GM23338 (cell line): ENCODE measurements at regions not wholly inside any gene's neighbourhood (a gene's known extent, or its start where the extent isn't known, plus 50 kb on each side); places are given as distances from the start of the nearest gene placed in this dataset.

Experiments used
- ATAC-seq: fragments of 200-7000 bp; cut with Tn5 transposase; 3 replicates; pipeline ENCODE4 v1.9.1; 2020
- DNase-seq: peaks from one replicate; pipeline ENCODE4 v3.0.0-alpha.2; 2015; ENCODE audit warnings: low spot score
- H2AFZ ChIP-seq: fragments of 200-600 bp; sonication (generic); 2 replicates; pipeline ENCODE4 v1.8.0; 2016; ENCODE audit warnings: antibody characterized with exemption, mild to moderate bottlenecking, moderate library complexity
- H3F3A ChIP-seq: fragments of 200-600 bp; sonication (generic); replicated peaks from 2 replicates; pipeline ENCODE4 v1.8.0; 2017; ENCODE audit warnings: antibody characterized with exemption, mixed run types, low read depth
- H3K27ac ChIP-seq: fragments of 200-600 bp; sonication (generic); 2 replicates; pipeline ENCODE4 v1.6.1; 2016; ENCODE audit warnings: low read depth
- H3K27me3 ChIP-seq: fragments of 200-600 bp; sonication (generic); 2 replicates; pipeline ENCODE4 v1.8.0; 2016; ENCODE audit warnings: mild to moderate bottlenecking, mixed run types, moderate library complexity; ENCODE audit not compliant: insufficient read depth
- H3K36me3 ChIP-seq: fragments of 200-600 bp; sonication (generic); 2 replicates; pipeline ENCODE4 v1.8.0; 2016; ENCODE audit warnings: mild to moderate bottlenecking; ENCODE audit not compliant: insufficient read depth
- H3K4me1 ChIP-seq: fragments of 200-600 bp; sonication (generic); 2 replicates; pipeline ENCODE4 v1.8.0; 2016; ENCODE audit warnings: mild to moderate bottlenecking, moderate library complexity; ENCODE audit not compliant: insufficient read depth
- H3K4me2 ChIP-seq: fragments of 200-600 bp; sonication (generic); 2 replicates; pipeline ENCODE4 v1.7.1; 2017; ENCODE audit warnings: mixed run types
- H3K4me3 ChIP-seq: fragments of 200-600 bp; sonication (generic); 2 replicates; pipeline ENCODE4 v1.6.1; 2016; ENCODE audit warnings: mixed run types
- H3K79me2 ChIP-seq: fragments of 200-600 bp; sonication (generic); replicated peaks from 2 replicates; pipeline ENCODE4 v1.8.0; 2017; ENCODE audit warnings: mild to moderate bottlenecking; ENCODE audit not compliant: insufficient read depth
- H3K9me2 ChIP-seq: fragments of 200-600 bp; sonication (generic); 2 replicates; pipeline ENCODE4 v1.8.0; 2017; ENCODE audit not compliant: insufficient read depth
- H4K20me1 ChIP-seq: fragments of 200-600 bp; sonication (generic); replicated peaks from 2 replicates; pipeline ENCODE4 v1.8.0; 2017; ENCODE audit warnings: mild to moderate bottlenecking; ENCODE audit not compliant: insufficient read depth
- H3K27ac Mint-ChIP-seq: 2 replicates; pipeline ENCODE4 v1.8.0; 2020; ENCODE audit warnings: inconsistent platforms, mild to moderate bottlenecking, moderate library complexity, mixed read lengths
- H3K27me3 Mint-ChIP-seq: 3 replicates; pipeline ENCODE4 v1.8.0; 2022; ENCODE audit warnings: low read depth, mild to moderate bottlenecking, moderate library complexity, mixed read lengths, inconsistent platforms; ENCODE audit not compliant: insufficient read depth, poor library complexity
- H3K36me3 Mint-ChIP-seq: 3 replicates; pipeline ENCODE4 v1.8.0; 2021; ENCODE audit warnings: low read depth, mild to moderate bottlenecking, inconsistent platforms, moderate library complexity, mixed read lengths
- H3K4me1 Mint-ChIP-seq: 3 replicates; pipeline ENCODE4 v1.8.0; 2020; ENCODE audit warnings: mild to moderate bottlenecking, inconsistent platforms, mixed read lengths
- H3K4me3 Mint-ChIP-seq: 3 replicates; pipeline ENCODE4 v1.8.0; 2021; ENCODE audit warnings: moderate library complexity, mild to moderate bottlenecking, inconsistent platforms, mixed read lengths
- H3K9me3 Mint-ChIP-seq: 3 replicates; pipeline ENCODE4 v1.8.0; 2020; ENCODE audit warnings: moderate library complexity, mild to moderate bottlenecking, inconsistent platforms, mixed read lengths
- CREB1 ChIP-seq: fragments of 250-450 bp; sonication (Bioruptor Pico); IDR thresholded peaks from 2 replicates; pipeline ENCODE4 v1.5.0; 2020; ENCODE audit warnings: low read depth, mild to moderate bottlenecking, moderate library complexity
- CTCF ChIP-seq, 2 experiments: fragments of 200-600 bp in 1 of 2; sonication (generic) in 1 of 2; conservative IDR thresholded peaks; 2 replicates each; pipeline versions ENCODE4 v1.5.1 to v1.6.1; 2016 to 2017; ENCODE audit warnings: antibody characterized with exemption in 2 of 2, low read depth in 2 of 2, mild to moderate bottlenecking in 2 of 2, moderate library complexity in 1 of 2
- EZH2 ChIP-seq: fragments of 200-600 bp; sonication (generic); IDR thresholded peaks from one replicate; pipeline ENCODE4 v1.8.0; 2017; ENCODE audit warnings: antibody characterized with exemption, mild to moderate bottlenecking, low read depth; ENCODE audit not compliant: unreplicated experiment
- EZH2phosphoT487 ChIP-seq: fragments of 200-600 bp; sonication (generic); IDR thresholded peaks from one replicate; pipeline ENCODE4 v1.8.1; 2018; ENCODE audit warnings: antibody characterized with exemption; ENCODE audit not compliant: unreplicated experiment
- JUNB ChIP-seq: IDR thresholded peaks from one replicate; pipeline ENCODE4 v1.6.1; 2016; ENCODE audit warnings: antibody characterized with exemption; ENCODE audit not compliant: unreplicated experiment
- NANOG ChIP-seq: IDR thresholded peaks from 2 replicates; pipeline ENCODE4 v1.6.1; 2016; ENCODE audit warnings: antibody characterized with exemption, borderline replicate concordance
- POLR2AphosphoS5 ChIP-seq: IDR thresholded peaks from 2 replicates; pipeline ENCODE4 v1.6.1; 2016; ENCODE audit warnings: antibody characterized with exemption, low read depth
- REST ChIP-seq: IDR thresholded peaks from one replicate; pipeline ENCODE4 v1.6.1; 2018; ENCODE audit warnings: antibody characterized with exemption; ENCODE audit not compliant: unreplicated experiment
- ZNF114 ChIP-seq: fragments of 250-450 bp; sonication (Bioruptor Pico); IDR thresholded peaks from 2 replicates; pipeline ENCODE4 v1.5.0; 2020; ENCODE audit warnings: mild to moderate bottlenecking, moderate library complexity
- ZNF462 ChIP-seq: fragments of 250-450 bp; sonication (Bioruptor Pico); IDR thresholded peaks from 2 replicates; pipeline ENCODE4 v1.5.0; 2020; ENCODE audit warnings: mild to moderate bottlenecking, moderate library complexity

- H3K36me3 ChIP-seq = no peaks in the 10 kb centered on the region
- H3K4me1 Mint-ChIP-seq = peaks cover 4% of the 10 kb centered on the region; the same call in 2 of the 3 replicates
- no peak overlapping the region for H3K27ac ChIP-seq
- no peak for ATAC-seq
- H4K20me1 ChIP-seq = no peaks in the 10 kb centered on the region
- H3K4me3 Mint-ChIP-seq = no peak overlapping the region
- H3K27ac Mint-ChIP-seq = no peak overlapping the region
- no peak overlapping the region for H3K4me2 ChIP-seq
- H3K4me1 ChIP-seq = no peaks in the 10 kb centered on the region
- no peaks in the 10 kb centered on the region for H3K9me3 Mint-ChIP-seq
- no peaks in the 10 kb centered on the region for H3K79me2 ChIP-seq
- no peak overlapping the region for H2AFZ ChIP-seq
- no peaks in the 10 kb centered on the region for H3K9me2 ChIP-seq
- no peak overlapping the region for H3K4me3 ChIP-seq
- DNase-seq = no peak
- H3K36me3 Mint-ChIP-seq = no peaks in the 10 kb centered on the region
- TF ChIP-seq EZH2 = no peak
- no peak for TF ChIP-seq ZNF114 (CRISPR knock-in tag)
- no peak for TF ChIP-seq JUNB
- TF ChIP-seq REST = no peak
- no peaks in the 10 kb centered on the region for H3F3A ChIP-seq
- no peaks in the 10 kb centered on the region for H3K27me3 ChIP-seq
- peaks cover 4% of the 10 kb centered on the region for H3K27me3 Mint-ChIP-seq
Measured at GRCh38 chr1:148373192-148373925, 109.7 kb downstream of the PPIAL4G start.

- Histone ChIP-seq H4K20me1 (no peaks in the 10 kb centered on the region), H3K27me3 (no peaks in the 10 kb centered on the region), H3F3A (no peaks in the 10 kb centered on the region), H3K79me2 (no peaks in the 10 kb centered on the region), H3K4me3 (no peak overlapping the region), H2AFZ (no peak overlapping the region), H3K4me1 (no peaks in the 10 kb centered on the region), H3K36me3 (no peaks in the 10 kb centered on the region), H3K9me2 (no peaks in the 10 kb centered on the region), H3K27ac (no peak overlapping the region), H3K4me2 (no peak overlapping the region)
- Mint-ChIP-seq H3K9me3 (no peaks in the 10 kb centered on the region), H3K4me1 (peaks cover 4% of the 10 kb centered on the region; the same call in 2 of the 3 replicates), H3K27me3 (peaks cover 2% of the 10 kb centered on the region), H3K27ac (no peak overlapping the region), H3K4me3 (no peak overlapping the region), H3K36me3 (no peaks in the 10 kb centered on the region)
- ATAC-seq (no peak), DNase-seq (no peak)
- TF ChIP-seq CTCF (conservative IDR thresholded peaks at IDR 0.05; ENCODE audit: low read depth in 2 of 2) (no peak), CREB1 (CRISPR knock-in tag) (no peak), ZNF114 (CRISPR knock-in tag) (no peak), EZH2phosphoT487 (no peak), NANOG (no peak), ZNF462 (CRISPR knock-in tag) (no peak), EZH2 (no peak), POLR2AphosphoS5 (no peak)
Measured at GRCh38 chr1:148372731-148373130, 110.4 kb downstream of the PPIAL4G start.
